ENCODE measurements at regions not wholly inside any gene's neighbourhood (a gene's known extent, or its start where the extent isn't known, plus 50 kb on each side); places are given as distances from the start of the nearest gene placed in this dataset.

- no peak for TF ChIP-seq MAX (IDR thresholded peaks at IDR 0.05; ENCODE audit: insufficient read depth, insufficient read length)
- TF ChIP-seq EZH2 (IDR thresholded peaks at IDR 0.05; ENCODE audit: borderline replicate concordance, low read depth, low read length, severe bottlenecking): no peak
- TF ChIP-seq CTCF (IDR thresholded peaks at IDR 0.05; ENCODE audit: extremely low read depth in 1 of 2, insufficient read depth in 1 of 2, low read depth in 1 of 2, low read length in 2 of 2): no peak
- no peak for TF ChIP-seq FOS (IDR thresholded peaks at IDR 0.05; ENCODE audit: borderline replicate concordance, insufficient read depth, low read length)
- TF ChIP-seq POLR2AphosphoS5 (IDR thresholded peaks at IDR 0.05; ENCODE audit: insufficient read depth, low read depth, low read length): no peak
- TF ChIP-seq POLR2A (IDR thresholded peaks at IDR 0.05; ENCODE audit: low read depth, low read length): no peak
- no peak for TF ChIP-seq GATA2 (IDR thresholded peaks at IDR 0.05; ENCODE audit: insufficient read depth, insufficient read length, low read depth, low read length)
- no peak for TF ChIP-seq JUN (IDR thresholded peaks at IDR 0.05; ENCODE audit: borderline replicate concordance, insufficient read depth, insufficient read length, low read depth)
- no peak for TF ChIP-seq MYC (IDR thresholded peaks at IDR 0.05; ENCODE audit: low read depth, low read length)
- FAIRE-seq (no peak), DNase-seq (ENCODE audit: low read depth, low spot score) (no peak)
- ChIA-PET CTCF (no interaction called here), POLR2A (no interaction called here)
- Histone ChIP-seq H3K4me2 (ENCODE audit: insufficient read depth, low read length) (no peak overlapping the region), H2AFZ (ENCODE audit: low read depth, low read length) (no peak overlapping the region), H3K9ac (replicated peaks; ENCODE audit: extremely low read depth, insufficient read depth, low read length) (no peak overlapping the region), H3K4me1 (ENCODE audit: control insufficient read depth, extremely low read depth, insufficient read depth, low read length) (no peaks in the 10 kb centered on the region), H3K4me3 (replicated peaks in 1 of 3; ENCODE audit: insufficient read depth in 1 of 3, low read depth in 1 of 3, low read length in 3 of 3) (no peak overlapping the region), H3K79me2 (ENCODE audit: control insufficient read depth, insufficient read depth, low read length) (no peaks in the 10 kb centered on the region), H4K20me1 (replicated peaks; ENCODE audit: control insufficient read depth, extremely low read depth, insufficient read depth, low read length) (no peaks in the 10 kb centered on the region), H3K27ac (ENCODE audit: insufficient read depth, low read depth, low read length) (no peak overlapping the region), H3K9me3 (replicated peaks; ENCODE audit: control insufficient read depth, insufficient read depth, low read length) (no peaks in the 10 kb centered on the region), H3K9me1 (replicated peaks; ENCODE audit: control insufficient read depth, extremely low read depth, insufficient read depth, low read length) (no peaks in the 10 kb centered on the region), H3K36me3 (ENCODE audit: control insufficient read depth in 2 of 2, extremely low read depth in 1 of 2, insufficient read depth in 2 of 2, low read length in 2 of 2) (no peaks in the 10 kb centered on the region), H3K27me3 (ENCODE audit: control insufficient read depth in 2 of 2, insufficient read depth in 2 of 2, low read length in 2 of 2) (no peaks in the 10 kb centered on the region)
- BruUV-seq (replicated peaks): no TSS peak
- dilution Hi-C loops (cut with MboI; ENCODE audit: extremely low pct_ligation_motif_present, low sequenced_read_pairs): no loop called here
- intact Hi-C loops (cut with micrococcal nuclease): no loop called here
Observed at GRCh38 chr1:73953186-73953585, 244.8 kb downstream of the LRRIQ3 start.

Measured in endothelial cell of umbilical vein (primary cell).